C4-2B (cell line): ENCODE measurements at regions not wholly inside any gene's neighbourhood (a gene's known extent, or its start where the extent isn't known, plus 50 kb on each side); places are given as distances from the start of the nearest gene placed in this dataset.

Experiments
- ZFX ChIP-seq: fragments of 450-650 bp; IDR thresholded peaks from 2 replicates; pipeline ENCODE4 v1.6.1; 2017
- TF ChIP-seq, protein P1 (sequence below): fragments of 450-650 bp; conservative IDR thresholded peaks from 2 replicates; pipeline ENCODE4 v1.5.1; 2017; ENCODE audit warnings: mild to moderate bottlenecking

DNA sequence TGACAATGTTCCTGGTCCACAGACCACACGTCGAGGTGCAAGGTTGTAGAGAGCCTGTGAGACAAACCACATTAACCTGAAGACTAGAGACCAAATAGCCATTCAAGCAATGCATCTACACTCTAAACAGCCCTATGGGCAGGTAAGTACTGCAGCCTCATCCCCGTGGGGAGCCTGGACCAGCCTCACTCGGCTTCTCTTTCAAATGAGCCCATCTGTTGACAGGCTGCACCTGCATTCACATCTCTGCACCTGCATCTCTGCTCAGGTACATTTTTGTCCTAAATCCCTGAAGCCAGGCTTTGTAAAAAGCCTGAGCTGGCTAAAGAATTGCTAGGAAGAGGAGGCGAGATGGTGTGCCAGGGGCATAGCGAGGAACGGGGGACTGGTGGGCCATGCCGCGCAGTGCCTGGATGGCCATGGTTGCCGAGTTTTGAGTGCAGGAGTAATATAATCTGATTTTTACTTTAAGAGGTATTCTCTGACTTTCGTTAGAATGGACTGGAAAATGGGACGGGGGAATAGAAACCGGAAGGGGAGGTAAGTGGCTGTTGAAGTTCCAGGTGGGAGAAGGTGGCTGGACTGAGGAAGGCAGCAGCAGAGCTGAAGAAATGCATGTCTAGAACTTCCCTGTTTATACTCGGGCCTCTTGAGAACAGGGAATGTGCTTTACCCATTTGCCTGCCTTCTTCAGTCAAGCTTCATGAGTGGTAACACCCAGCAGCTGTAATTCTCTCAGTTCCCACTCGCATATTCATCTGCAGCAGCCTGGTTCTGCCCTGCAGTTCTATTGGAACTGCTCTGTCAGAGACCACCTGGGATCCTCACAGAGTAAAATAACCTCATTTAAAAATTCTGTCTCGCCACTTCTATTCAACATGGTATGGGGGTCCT is 226.4 kb downstream of the OPA1 start:
- TF ChIP-seq, protein P1, sequence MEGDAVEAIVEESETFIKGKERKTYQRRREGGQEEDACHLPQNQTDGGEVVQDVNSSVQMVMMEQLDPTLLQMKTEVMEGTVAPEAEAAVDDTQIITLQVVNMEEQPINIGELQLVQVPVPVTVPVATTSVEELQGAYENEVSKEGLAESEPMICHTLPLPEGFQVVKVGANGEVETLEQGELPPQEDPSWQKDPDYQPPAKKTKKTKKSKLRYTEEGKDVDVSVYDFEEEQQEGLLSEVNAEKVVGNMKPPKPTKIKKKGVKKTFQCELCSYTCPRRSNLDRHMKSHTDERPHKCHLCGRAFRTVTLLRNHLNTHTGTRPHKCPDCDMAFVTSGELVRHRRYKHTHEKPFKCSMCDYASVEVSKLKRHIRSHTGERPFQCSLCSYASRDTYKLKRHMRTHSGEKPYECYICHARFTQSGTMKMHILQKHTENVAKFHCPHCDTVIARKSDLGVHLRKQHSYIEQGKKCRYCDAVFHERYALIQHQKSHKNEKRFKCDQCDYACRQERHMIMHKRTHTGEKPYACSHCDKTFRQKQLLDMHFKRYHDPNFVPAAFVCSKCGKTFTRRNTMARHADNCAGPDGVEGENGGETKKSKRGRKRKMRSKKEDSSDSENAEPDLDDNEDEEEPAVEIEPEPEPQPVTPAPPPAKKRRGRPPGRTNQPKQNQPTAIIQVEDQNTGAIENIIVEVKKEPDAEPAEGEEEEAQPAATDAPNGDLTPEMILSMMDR, result no peak
- TF ChIP-seq ZFX, result no peak
